ENCODE measurements at regions not wholly inside any gene's neighbourhood (a gene's known extent, or its start where the extent isn't known, plus 50 kb on each side); places are given as distances from the start of the nearest gene placed in this dataset.
"Not testable (repeated sequence)": the region's sequence is repeated elsewhere in the genome, so short reads cannot be mapped to it uniquely, and the experiment has no call there.

- WGBS, 2 donors, result 77 to 83% methylated on average over 1 of the region's 1 CpG
- TF ChIP-seq CTCF (IDR thresholded peaks at IDR 0.05), result no peak
- TF ChIP-seq EP300 (IDR thresholded peaks at IDR 0.05), result no peak
- no peak for TF ChIP-seq POLR2A (IDR thresholded peaks at IDR 0.05)
- H3K36me3 ChIP-seq, result no peaks in the 10 kb centered on the region
Measured at GRCh38 chr9:22657713-22658112, 211.1 kb downstream of the DMRTA1 start.

GRCh38 chr9:22658484-22658883 lies 211.9 kb downstream of the DMRTA1 start:
- H3K27me3 ChIP-seq; H3K27ac ChIP-seq; H3K4me1 ChIP-seq; H3K4me3 ChIP-seq; H3K9me3 ChIP-seq; DNase-seq (ENCODE audit: low spot score in 2 of 2); H3K36me3 ChIP-seq: not testable (repeated sequence)
- 78 to 80% methylated on average over 2 of the region's 2 CpGs for WGBS, 2 donors

More at GRCh38 chr9:22657713-22658112, 211.1 kb downstream of the DMRTA1 start:
- Histone ChIP-seq H3K27ac (no peak overlapping the region), H3K27me3 (no peaks in the 10 kb centered on the region), H3K4me3 (no peak overlapping the region), H3K9me3 (no peaks in the 10 kb centered on the region), H3K4me1 (no peaks in the 10 kb centered on the region)
- DNase-seq (ENCODE audit: low spot score in 2 of 2), result no peak

DNA sequence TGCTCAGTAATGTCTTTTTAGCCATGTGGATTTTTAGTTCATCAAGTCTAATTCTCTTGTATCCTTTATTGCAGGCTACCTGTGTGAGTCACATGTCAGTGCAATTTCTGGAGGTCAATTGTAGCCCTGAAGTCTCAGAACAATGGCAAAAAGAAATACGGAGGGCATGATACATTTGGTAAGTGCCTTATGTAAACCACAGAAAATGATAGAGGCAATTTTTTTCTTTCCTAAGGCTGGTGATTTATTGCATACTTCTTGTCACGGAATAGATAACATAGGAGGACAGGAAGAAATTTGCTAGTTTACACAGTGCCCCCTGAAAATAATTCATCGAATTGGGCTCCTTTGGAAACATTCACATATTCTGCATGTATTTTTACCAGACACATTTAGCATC lies 235.9 kb downstream of the DMRTA1 start:
- Histone ChIP-seq H3K9me3 (peaks cover 0 to 1% (median 0%) of the 10 kb centered on the region in 4 donors), H3K27ac (no peak overlapping the region), H3K27me3 (no peaks in the 10 kb centered on the region), H3K36me3 (no peaks in the 10 kb centered on the region), H3K4me3 (no peak overlapping the region), H3K4me1 (no peaks in the 10 kb centered on the region)
- WGBS, 2 donors, result 68 to 70% methylated on average over 3 of the region's 3 CpGs
- no peak for DNase-seq (ENCODE audit: low spot score in 2 of 2)
- TF ChIP-seq EP300 (IDR thresholded peaks at IDR 0.05), result no peak
- TF ChIP-seq POLR2A (IDR thresholded peaks at IDR 0.05), result no peak
- TF ChIP-seq CTCF (IDR thresholded peaks at IDR 0.05), result no peak

DNA sequence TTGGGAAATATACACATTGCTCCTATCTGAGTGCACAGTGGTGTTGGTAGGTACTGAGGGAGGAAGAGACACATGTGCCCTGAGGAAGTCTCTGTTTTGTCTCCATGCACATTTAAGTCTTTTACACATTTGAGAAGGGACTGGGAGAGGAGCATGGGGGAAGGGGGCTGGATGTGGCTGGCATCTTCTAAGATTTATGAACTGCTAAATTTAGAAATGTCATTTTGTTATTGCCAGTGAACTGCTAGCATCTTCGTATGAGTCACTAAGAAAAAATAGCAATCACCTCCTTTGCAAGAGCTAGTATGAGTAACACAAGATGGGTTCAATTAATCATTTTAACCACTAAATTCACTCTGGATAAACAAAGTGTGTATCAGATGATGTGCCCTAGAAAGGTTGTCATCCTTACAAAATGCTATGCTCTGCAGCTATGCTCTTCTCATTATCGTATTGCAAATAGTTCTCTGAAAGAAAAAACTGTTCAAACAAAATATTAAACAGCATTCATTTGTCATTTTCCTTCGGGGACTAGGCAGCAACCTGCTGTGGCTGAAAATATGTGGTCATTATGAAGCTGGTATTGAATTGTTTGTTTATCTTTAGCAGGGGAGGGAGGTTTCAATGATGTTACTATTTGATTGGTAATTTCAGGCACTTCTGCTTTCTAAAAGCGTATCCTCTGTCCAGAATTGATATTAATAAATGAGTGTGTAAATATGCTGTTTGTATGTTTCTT lies 236.5 kb downstream of the DMRTA1 start:
- H3K4me3 ChIP-seq, result no peak overlapping the region
- WGBS, 2 donors, result 45 to 50% methylated on average over 4 of the region's 4 CpGs
- no peak for TF ChIP-seq CTCF (IDR thresholded peaks at IDR 0.05)
- TF ChIP-seq EP300 (IDR thresholded peaks at IDR 0.05), result no peak
- no peak for TF ChIP-seq POLR2A (IDR thresholded peaks at IDR 0.05)
- H3K4me1 ChIP-seq, result no peaks in the 10 kb centered on the region
- H3K27me3 ChIP-seq, result no peaks in the 10 kb centered on the region
- H3K9me3 ChIP-seq, result peaks cover 0 to 5% (median 0%) of the 10 kb centered on the region in 4 donors
- DNase-seq (ENCODE audit: low spot score in 2 of 2), result no peak
- H3K27ac ChIP-seq, result no peak overlapping the region
- H3K36me3 ChIP-seq, result no peaks in the 10 kb centered on the region

DNA sequence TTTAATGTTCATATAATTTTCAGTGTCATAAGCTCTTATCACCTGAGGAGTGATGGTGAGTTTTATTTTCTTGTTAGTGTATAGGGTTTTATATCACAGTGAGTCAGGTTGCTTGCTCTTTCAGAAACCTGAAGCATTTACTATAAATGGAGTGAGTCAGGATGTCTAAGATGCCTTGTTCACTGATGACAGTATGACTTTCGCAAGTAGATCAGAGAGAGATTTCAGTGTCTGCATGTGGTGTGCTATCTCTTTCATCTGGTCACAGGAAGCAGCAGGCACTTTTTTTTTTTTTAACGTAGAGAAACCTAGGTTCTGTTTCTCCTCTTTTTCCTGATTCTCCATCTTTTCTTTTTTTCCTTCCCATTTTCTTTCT lies 237.1 kb downstream of the DMRTA1 start:
- TF ChIP-seq CTCF (IDR thresholded peaks at IDR 0.05) (no peak), EP300 (IDR thresholded peaks at IDR 0.05) (no peak), POLR2A (IDR thresholded peaks at IDR 0.05) (no peak)
- Histone ChIP-seq H3K9me3 (peaks cover 0 to 5% (median 0%) of the 10 kb centered on the region in 4 donors), H3K4me1 (no peaks in the 10 kb centered on the region), H3K27ac (no peak overlapping the region), H3K27me3 (no peaks in the 10 kb centered on the region), H3K36me3 (no peaks in the 10 kb centered on the region), H3K4me3 (no peak overlapping the region)
- 49 to 59% methylated on average over 2 of the region's 2 CpGs for WGBS, 2 donors
- DNase-seq (ENCODE audit: low spot score in 2 of 2), result no peak

All from tibial nerve (tissue), 4 donors.